Activated naive CD4-positive, alpha-beta T cell treated with anti-CD3 and anti-CD28 coated beads for 36 hours (primary cell): ENCODE measurements at regions not wholly inside any gene's neighbourhood (a gene's known extent, or its start where the extent isn't known, plus 50 kb on each side); places are given as distances from the start of the nearest gene placed in this dataset.

ENCODE experiments used
- CTCF ChIA-PET: fragments of 350-600 bp; sonication (Branson Sonifier 250); formaldehyde crosslinking; loops from one replicate; lab custom pipeline; 2021; ENCODE audit warnings: antibody characterized with exemption; lab: Charles Lee
- DNase-seq: peaks from one replicate; pipeline ENCODE4 v3.0.0-alpha.2; 2020
- H3K27ac Mint-ChIP-seq: one replicate; pipeline ENCODE4 v1.8.0; 2021; ENCODE audit warnings: mild to moderate bottlenecking, mixed read lengths
- H3K27me3 Mint-ChIP-seq: one replicate; pipeline ENCODE4 v1.8.0; 2021; ENCODE audit warnings: low read depth, mixed read lengths
- H3K36me3 Mint-ChIP-seq: one replicate; pipeline ENCODE4 v1.8.0; 2021; ENCODE audit warnings: low read depth, mixed read lengths
- H3K4me1 Mint-ChIP-seq: one replicate; pipeline ENCODE4 v1.8.0; 2021; ENCODE audit warnings: low read depth, mixed read lengths
- H3K4me3 Mint-ChIP-seq: one replicate; pipeline ENCODE4 v1.8.0; 2021; ENCODE audit warnings: mild to moderate bottlenecking, moderate library complexity, mixed read lengths
- H3K9me3 Mint-ChIP-seq: one replicate; pipeline ENCODE4 v1.8.0; 2021; ENCODE audit warnings: mixed read lengths
- intact Hi-C: fragments of 100-400 bp; cut with micrococcal nuclease; formaldehyde crosslinking; loops from one replicate; pipeline ENCODE4 v1.15.1; 2023

DNA sequence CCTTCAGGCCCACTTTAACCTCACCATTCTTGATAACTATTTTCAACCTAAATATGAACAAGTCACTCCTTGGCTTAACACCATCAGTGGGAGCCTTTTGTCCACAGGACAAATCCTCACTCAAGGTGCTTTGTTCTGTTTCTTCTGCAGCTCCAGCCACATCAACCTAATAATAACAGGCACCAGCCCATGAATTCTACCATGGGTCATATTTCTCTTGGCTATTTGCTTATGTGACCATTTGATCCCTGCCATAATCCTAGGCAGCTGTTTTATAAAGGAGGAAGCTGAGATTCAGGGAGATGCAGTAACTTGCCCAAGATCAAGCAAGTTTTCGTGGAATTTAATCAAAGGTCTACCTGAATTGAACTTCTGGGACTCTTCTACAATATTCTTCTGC is 561.3 kb downstream of the DHX35 start:
- H3K27ac Mint-ChIP-seq: no peak overlapping the region
- H3K27me3 Mint-ChIP-seq: no peaks in the 10 kb centered on the region
- H3K4me3 Mint-ChIP-seq: no peak overlapping the region
- DNase-seq: no peak
- H3K4me1 Mint-ChIP-seq: no peaks in the 10 kb centered on the region
- CTCF ChIA-PET: no interaction called here
- intact Hi-C loops: no loop called here
- H3K36me3 Mint-ChIP-seq: no peaks in the 10 kb centered on the region
- H3K9me3 Mint-ChIP-seq: no peaks in the 10 kb centered on the region

DNA sequence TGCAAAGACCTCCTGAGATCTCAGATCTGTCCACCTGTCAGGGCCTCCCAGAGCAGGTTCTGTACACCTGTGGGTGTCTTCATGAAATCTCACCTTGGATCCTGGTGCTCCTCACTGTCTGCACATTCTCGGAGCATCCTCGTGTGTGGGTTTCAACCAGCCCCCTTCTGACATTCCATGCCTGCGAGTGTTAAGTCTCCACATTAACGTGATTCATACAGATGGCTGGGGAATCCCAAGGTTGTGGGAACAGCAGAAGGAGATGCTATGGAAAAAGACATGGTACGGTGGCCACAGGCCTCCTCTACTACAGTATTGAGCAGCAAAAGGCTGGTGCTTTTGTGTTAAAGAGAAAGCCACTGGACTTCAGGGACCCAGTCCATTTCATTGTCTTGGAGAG is 556.5 kb downstream of the DHX35 start:
- CTCF ChIA-PET: no interaction called here
- H3K27me3 Mint-ChIP-seq: no peaks in the 10 kb centered on the region
- no peak overlapping the region for H3K27ac Mint-ChIP-seq
- H3K9me3 Mint-ChIP-seq: peaks cover 8% of the 10 kb centered on the region
- no peaks in the 10 kb centered on the region for H3K36me3 Mint-ChIP-seq
- no peak for DNase-seq
- H3K4me3 Mint-ChIP-seq: no peak overlapping the region
- H3K4me1 Mint-ChIP-seq: no peaks in the 10 kb centered on the region
- intact Hi-C loops: no loop called here

DNA sequence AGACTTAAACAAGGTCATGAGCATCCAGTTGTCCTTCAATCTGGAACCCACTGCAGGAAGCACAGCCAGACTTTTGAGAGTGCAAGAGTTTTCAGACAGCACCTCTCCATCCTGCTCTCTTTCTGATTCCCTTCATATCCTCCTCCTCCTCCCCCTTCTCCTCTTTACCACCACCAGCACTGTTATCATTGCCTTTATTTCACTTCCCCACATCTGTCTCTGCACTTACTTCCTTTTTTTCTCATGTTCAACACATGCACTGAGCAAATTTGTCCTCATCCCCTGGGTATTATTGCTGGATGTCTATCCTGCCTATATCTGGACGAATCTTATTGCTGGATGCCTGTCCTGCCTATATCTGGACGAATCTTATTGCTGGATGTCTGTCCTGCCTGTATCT is 554.8 kb downstream of the DHX35 start:
- Mint-ChIP-seq H3K4me3 (no peak overlapping the region), H3K27ac (no peak overlapping the region), H3K9me3 (peaks cover 10% of the 10 kb centered on the region), H3K4me1 (no peaks in the 10 kb centered on the region), H3K27me3 (no peaks in the 10 kb centered on the region), H3K36me3 (no peaks in the 10 kb centered on the region)
- no peak for DNase-seq
- intact Hi-C loops: no loop called here
- CTCF ChIA-PET: no interaction called here

DNA sequence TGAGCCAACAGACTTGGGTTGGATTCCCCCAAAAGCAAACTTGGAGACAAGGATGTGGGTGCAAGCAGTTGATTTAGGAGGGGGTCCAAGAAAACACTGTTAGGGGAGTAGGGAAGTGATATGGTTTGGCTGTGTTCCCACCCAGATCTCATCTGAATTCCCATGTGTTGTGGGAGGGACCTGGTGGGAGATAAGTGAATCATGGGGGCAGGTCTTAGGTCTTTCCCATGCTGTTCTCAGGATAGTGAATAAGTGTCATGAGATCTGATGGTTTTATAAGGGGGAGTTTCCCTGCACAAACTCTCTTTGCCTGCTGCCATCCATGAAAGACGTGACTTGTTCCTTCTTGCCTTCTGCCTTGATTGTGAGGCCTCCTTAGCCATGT is 542.6 kb downstream of the DHX35 start:
- Mint-ChIP-seq H3K4me3 (no peak overlapping the region), H3K9me3 (peaks cover 3% of the 10 kb centered on the region), H3K27me3 (no peaks in the 10 kb centered on the region), H3K4me1 (no peaks in the 10 kb centered on the region), H3K27ac (no peak overlapping the region), H3K36me3 (no peaks in the 10 kb centered on the region)
- CTCF ChIA-PET: no interaction called here
- intact Hi-C loops: no loop called here
- DNase-seq: no peak

DNA sequence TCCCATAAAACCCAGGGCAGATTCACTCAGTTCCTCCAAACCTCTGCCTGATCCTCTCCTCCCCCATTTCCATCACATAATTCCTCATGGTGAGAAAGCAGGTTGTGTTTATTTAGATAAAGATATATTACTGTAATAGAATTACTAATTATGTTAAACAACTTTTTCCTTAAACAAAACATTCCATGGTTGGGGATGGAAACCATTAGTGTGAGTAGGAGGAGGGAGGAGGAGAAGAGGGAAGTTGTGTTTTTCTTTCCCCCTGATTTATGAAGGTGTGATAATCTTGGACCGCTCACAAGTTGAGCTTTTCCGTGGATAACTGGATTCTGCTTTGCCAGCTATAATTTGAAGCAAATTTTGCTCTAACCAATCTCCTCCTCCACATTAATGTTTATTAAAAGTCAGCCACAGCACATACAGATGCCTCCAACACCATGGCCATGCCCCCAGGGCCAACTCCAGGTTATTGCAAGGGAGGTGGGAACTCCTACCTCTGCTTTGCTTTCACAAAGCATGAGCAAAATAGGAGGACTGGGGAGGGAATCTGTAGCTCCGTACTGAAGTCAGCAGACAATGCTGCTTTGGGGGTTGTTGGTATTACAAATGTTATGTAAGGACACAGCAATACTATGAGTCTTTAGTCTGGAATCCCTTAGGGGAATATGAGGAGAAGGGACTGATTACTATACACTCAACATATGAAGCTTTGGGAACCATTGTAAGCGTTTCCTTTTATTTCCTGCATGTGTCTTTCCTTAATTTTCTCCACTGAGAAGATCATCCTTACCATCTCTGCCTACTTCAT is 542.0 kb downstream of the DHX35 start:
- H3K36me3 Mint-ChIP-seq: no peaks in the 10 kb centered on the region
- intact Hi-C loops: no loop called here
- DNase-seq: no peak

DNA sequence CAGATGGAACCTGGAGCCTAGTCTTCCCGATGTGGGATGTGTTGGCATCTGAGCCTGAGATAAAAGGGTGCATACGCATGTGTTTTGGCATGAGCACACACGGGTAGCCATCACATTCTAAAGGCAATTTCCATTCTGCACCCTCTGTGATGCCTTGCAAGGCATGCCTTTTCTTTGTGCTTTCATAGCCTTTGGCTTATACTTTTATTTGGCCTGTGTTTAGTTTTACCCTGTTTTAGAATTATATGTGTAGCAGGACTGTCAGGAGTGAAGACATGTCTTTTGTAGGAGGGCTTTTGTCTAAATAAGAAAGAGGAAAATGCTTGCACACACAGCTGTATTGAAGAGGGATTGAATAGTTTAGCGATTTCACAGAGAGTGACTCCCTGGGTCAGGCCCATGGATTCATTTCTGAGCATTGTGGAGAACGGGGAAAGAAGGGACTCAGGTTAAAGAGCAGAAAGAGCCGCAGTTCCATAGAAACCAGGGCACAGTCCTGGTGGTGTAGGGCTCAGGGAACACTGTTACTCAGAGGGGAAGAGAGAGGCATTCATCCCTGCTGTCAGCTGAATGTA is 530.2 kb downstream of the DHX35 start:
- CTCF ChIA-PET: no interaction called here
- H3K9me3 Mint-ChIP-seq: peaks cover 8% of the 10 kb centered on the region
- no peak for DNase-seq
- H3K4me3 Mint-ChIP-seq: no peak overlapping the region
- H3K4me1 Mint-ChIP-seq: no peaks in the 10 kb centered on the region
- H3K27me3 Mint-ChIP-seq: peaks cover 3% of the 10 kb centered on the region
- H3K36me3 Mint-ChIP-seq: no peaks in the 10 kb centered on the region
- H3K27ac Mint-ChIP-seq: no peak overlapping the region
- intact Hi-C loops: no loop called here

More for the DNA sequence above, 542.0 kb downstream of the DHX35 start:
- no peaks in the 10 kb centered on the region for H3K4me1 Mint-ChIP-seq
- CTCF ChIA-PET: interaction anchor here (0.6 kb wide), 1 partner anchor 172 kb away, joined by 5 read pairs; no protein-coding TSS in a partner anchor
- no peaks in the 10 kb centered on the region for H3K27me3 Mint-ChIP-seq
- H3K27ac Mint-ChIP-seq: no peak overlapping the region
- H3K4me3 Mint-ChIP-seq: no peak overlapping the region
- peaks cover 3% of the 10 kb centered on the region for H3K9me3 Mint-ChIP-seq

DNA sequence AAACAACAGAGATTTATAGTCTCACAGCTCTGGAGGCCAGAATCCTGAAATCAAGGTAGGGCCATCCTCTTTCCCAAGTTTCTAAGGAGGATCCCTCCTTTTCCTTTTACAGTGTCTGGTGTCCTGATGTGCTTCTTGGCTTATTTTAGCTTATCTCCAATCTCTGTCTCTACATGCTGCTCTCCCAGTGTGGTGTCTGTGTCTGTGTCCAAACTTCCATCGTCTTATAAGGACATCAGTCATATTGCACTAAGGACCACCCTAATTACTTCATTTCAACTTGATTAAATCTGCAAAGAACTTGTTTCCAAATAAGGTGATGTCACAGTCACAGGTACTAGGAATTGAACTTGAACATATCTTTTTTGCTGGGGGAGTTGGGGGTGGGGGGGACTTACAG is 529.6 kb downstream of the DHX35 start:
- peaks cover 5% of the 10 kb centered on the region for H3K9me3 Mint-ChIP-seq
- CTCF ChIA-PET: no interaction called here
- H3K4me1 Mint-ChIP-seq: no peaks in the 10 kb centered on the region
- H3K36me3 Mint-ChIP-seq: no peaks in the 10 kb centered on the region
- peaks cover 3% of the 10 kb centered on the region for H3K27me3 Mint-ChIP-seq
- DNase-seq: no peak
- no peak overlapping the region for H3K27ac Mint-ChIP-seq
- H3K4me3 Mint-ChIP-seq: no peak overlapping the region
- intact Hi-C loops: no loop called here

GRCh38 chr20:39489986-39490560 is 527.9 kb downstream of the DHX35 start:
- CTCF ChIA-PET: no interaction called here
- peaks cover 2% of the 10 kb centered on the region for H3K9me3 Mint-ChIP-seq
- no peaks in the 10 kb centered on the region for H3K36me3 Mint-ChIP-seq
- no peak overlapping the region for H3K27ac Mint-ChIP-seq
- DNase-seq: no peak
- intact Hi-C loops: no loop called here
- peaks cover 3% of the 10 kb centered on the region for H3K27me3 Mint-ChIP-seq
- no peak overlapping the region for H3K4me3 Mint-ChIP-seq
- H3K4me1 Mint-ChIP-seq: no peaks in the 10 kb centered on the region

DNA sequence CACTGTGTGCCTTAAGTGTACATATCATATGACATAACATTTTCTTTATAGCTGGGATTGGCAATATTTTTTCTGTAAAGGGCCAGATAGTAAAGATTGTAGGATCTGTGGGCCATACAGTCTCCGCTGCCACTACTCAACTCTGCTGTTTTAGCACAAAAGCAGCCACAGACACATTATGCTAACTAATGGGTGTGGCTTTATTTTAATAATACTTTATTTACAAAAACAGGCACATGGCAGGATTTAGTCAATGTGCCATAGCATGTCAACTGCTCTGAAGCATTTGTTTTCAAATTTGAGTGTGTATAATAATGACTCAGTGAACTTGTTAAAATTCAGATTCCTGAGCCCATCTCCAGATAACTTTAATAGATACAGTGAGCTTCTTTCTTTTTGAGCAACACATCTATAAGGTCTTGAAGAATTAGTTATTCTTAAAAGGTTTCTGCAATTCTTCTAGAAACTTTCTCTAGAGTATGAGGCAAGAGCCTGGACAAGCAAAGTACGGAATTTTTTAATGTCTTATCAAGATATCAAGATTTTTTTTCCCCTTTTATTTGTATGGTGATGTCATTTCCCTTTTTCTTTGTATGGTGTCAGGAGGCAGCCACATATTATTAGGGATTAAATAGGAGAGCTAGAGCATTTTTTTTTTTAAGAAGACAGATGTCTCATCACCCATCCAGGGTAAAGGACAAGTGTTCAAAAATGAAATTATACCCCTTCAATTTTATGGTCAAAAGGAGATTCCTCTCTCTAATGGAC is 518.3 kb downstream of the DHX35 start:
- Mint-ChIP-seq H3K4me3 (no peak overlapping the region), H3K9me3 (no peaks in the 10 kb centered on the region), H3K27me3 (no peaks in the 10 kb centered on the region), H3K4me1 (no peaks in the 10 kb centered on the region), H3K36me3 (no peaks in the 10 kb centered on the region), H3K27ac (no peak overlapping the region)
- intact Hi-C loops: no loop called here
- DNase-seq: no peak
- CTCF ChIA-PET: no interaction called here

DNA sequence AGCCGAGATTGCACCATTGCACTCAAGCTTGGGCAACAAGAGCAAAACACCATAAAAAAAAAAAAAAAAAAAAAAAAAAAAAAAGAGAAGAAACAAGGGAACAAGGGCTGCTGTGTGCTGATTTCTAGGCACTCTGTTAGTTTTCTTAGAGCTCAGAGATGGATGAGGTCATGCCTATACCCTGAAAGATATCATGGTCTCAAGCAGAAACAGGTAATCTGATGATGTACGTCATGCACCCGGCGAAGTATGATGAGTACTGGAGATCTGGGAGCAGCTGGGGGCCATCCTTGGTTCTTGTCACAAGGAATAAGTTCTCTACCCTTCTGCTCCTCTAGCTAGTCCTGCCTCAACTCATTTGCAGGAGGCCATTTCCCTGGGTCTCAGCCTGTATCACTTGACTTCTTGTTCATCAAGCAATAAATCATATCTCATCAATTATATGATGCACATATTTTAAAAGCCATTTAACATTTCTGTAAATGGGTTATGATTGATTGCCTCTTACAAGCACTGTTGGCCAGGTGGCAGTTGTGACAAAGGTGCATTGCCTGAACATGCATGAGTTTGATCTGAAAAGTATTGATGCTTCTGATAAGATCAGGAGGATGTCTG is 517.2 kb downstream of the DHX35 start:
- Mint-ChIP-seq H3K36me3 (no peaks in the 10 kb centered on the region), H3K9me3 (no peaks in the 10 kb centered on the region), H3K27me3 (no peaks in the 10 kb centered on the region), H3K4me1 (no peaks in the 10 kb centered on the region), H3K27ac (no peak overlapping the region), H3K4me3 (no peak overlapping the region)
- CTCF ChIA-PET: no interaction called here
- DNase-seq: no peak
- intact Hi-C loops: no loop called here

- no peak for DNase-seq
- no peaks in the 10 kb centered on the region for H3K9me3 Mint-ChIP-seq
- no peak overlapping the region for H3K4me3 Mint-ChIP-seq
- H3K27ac Mint-ChIP-seq: no peak overlapping the region
- no peaks in the 10 kb centered on the region for H3K4me1 Mint-ChIP-seq
- CTCF ChIA-PET: no interaction called here
- no peaks in the 10 kb centered on the region for H3K27me3 Mint-ChIP-seq
- H3K36me3 Mint-ChIP-seq: no peaks in the 10 kb centered on the region
- intact Hi-C loops: no loop called here
Measured at GRCh38 chr20:39474879-39475278, 512.7 kb downstream of the DHX35 start.

DNA sequence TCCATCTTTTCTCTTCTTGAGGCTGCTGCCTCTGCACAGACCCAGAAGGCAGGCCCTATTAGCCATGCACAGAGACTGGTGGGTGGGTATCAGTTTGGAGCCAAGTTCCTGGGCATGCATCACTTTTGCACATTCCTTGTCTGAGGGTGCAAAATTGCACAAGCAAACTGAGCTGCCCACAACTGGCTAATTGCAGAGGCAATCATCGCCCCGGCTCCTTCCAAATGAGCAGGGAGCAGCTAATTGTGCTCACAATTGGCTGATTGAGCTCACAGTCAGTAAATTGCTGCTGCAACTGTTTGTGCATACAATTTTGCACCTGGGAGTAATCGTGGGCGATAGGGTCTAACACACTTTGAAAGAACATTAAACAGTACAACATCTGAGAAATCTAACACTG is 511.4 kb downstream of the DHX35 start:
- CTCF ChIA-PET: no interaction called here
- Mint-ChIP-seq H3K9me3 (no peaks in the 10 kb centered on the region), H3K4me1 (no peaks in the 10 kb centered on the region), H3K27ac (no peak overlapping the region), H3K27me3 (no peaks in the 10 kb centered on the region), H3K4me3 (no peak overlapping the region), H3K36me3 (no peaks in the 10 kb centered on the region)
- intact Hi-C loops: no loop called here
- no peak for DNase-seq
